Fibroblast of mammary gland (primary cell): ENCODE measurements at regions not wholly inside any gene's neighbourhood (a gene's known extent, or its start where the extent isn't known, plus 50 kb on each side); places are given as distances from the start of the nearest gene placed in this dataset.

Experiments
- DNase-seq: peaks from one replicate; pipeline ENCODE4 v3.0.0-alpha.2; 2010; ENCODE audit warnings: low read depth
- H3K4me3 ChIP-seq: 2 replicates; pipeline ENCODE4 v1.5.1; 2011; ENCODE audit warnings: low read depth, mild to moderate bottlenecking, low read length, moderate library complexity; ENCODE audit not compliant: control insufficient read depth
- TF ChIP-seq, protein P1 (sequence below): conservative IDR thresholded peaks from 2 replicates; pipeline ENCODE4 v1.5.1; 2011; ENCODE audit warnings: low read depth, low read length, inconsistent platforms; ENCODE audit not compliant: control insufficient read depth, insufficient read depth

DNA sequence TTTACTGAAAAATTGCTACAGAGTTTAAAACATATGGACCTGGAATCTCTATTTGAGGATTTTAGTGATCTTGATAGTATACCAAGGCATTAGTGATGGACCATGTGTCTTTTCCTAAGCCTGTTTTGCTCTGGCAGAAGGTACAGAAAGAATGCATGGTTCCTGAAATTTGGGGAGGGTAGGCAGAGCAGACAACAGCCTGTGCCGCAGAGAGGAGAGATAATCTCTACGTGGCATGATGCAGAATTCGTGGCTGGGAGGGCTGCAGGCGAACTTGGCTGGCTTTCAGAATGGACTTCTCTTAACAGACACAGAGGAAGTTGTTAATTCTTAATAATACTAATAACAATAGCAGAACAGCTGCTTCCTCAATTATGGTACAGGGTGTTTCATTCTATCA, 137.5 kb upstream of the FOXB1 start:
- no peak overlapping the region for H3K4me3 ChIP-seq
- TF ChIP-seq, protein P1, sequence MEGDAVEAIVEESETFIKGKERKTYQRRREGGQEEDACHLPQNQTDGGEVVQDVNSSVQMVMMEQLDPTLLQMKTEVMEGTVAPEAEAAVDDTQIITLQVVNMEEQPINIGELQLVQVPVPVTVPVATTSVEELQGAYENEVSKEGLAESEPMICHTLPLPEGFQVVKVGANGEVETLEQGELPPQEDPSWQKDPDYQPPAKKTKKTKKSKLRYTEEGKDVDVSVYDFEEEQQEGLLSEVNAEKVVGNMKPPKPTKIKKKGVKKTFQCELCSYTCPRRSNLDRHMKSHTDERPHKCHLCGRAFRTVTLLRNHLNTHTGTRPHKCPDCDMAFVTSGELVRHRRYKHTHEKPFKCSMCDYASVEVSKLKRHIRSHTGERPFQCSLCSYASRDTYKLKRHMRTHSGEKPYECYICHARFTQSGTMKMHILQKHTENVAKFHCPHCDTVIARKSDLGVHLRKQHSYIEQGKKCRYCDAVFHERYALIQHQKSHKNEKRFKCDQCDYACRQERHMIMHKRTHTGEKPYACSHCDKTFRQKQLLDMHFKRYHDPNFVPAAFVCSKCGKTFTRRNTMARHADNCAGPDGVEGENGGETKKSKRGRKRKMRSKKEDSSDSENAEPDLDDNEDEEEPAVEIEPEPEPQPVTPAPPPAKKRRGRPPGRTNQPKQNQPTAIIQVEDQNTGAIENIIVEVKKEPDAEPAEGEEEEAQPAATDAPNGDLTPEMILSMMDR: no peak

DNA sequence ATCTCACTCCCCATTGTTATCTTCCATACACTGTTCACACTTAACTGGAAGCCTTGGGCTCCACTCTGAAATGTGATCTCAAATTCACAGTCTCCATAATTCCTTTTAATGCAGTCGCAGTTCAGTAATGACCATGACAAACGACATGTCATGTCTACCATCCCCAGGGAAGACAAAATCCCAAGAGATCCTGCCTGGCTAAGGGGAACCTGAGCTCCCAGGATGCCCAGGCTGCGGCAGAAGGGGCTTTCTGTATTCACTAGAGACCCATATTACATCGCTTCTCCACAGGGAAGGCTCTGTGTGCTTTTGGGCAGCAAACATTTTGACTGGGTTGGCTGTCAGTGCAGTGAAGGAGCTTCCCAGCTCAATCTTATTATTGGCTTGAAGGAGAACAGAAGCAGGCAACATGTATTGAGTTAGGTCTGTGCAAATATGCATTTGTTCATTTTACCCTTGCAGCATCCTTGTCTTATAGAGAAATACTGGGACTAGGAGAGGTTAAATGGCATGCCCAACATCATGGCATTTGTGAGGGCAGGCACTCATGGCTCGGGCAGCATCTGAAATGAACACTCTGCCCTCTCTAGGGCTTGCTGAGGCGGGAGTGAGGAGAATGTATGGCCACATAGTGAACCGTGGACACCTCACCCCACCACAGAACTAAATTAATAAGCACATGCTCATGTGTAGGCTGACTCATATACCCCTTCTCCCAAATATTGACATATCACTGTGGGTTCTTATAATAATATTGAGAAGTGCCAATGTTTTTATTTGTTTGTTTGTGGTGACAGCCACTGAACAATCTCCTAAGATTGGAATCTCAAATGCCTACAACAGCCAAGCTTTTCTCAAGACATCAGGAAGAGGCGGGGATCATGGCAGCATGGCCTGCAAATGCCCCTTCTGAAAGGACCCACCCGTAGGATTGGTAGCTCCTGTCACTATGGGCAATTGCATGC, 141.6 kb upstream of the FOXB1 start:
- TF ChIP-seq, protein P1: no peak
- no peak for DNase-seq
- no peak overlapping the region for H3K4me3 ChIP-seq

More for the DNA sequence above, 137.5 kb upstream of the FOXB1 start:
- DNase-seq: no peak

DNA sequence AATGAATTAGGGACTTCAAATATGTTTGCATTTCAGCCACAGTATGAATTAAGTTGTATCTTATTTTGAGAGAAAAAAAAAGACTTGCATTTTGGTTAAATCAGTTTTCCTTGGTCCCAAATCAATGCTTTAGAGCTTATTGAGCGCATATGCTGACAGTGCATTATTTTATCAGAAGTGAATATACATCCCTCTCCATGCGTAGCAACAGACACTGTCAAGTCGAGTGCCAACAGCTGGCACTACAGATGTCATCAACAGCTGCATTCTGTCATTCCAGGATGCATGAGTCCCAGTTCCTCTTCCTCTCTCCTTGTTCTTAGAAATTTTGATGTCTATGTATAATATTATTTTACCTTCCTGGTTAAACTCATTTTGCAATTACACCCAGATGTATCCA, 156.1 kb upstream of the FOXB1 start:
- no peak for DNase-seq
- TF ChIP-seq, protein P1: no peak
- no peak overlapping the region for H3K4me3 ChIP-seq

DNA sequence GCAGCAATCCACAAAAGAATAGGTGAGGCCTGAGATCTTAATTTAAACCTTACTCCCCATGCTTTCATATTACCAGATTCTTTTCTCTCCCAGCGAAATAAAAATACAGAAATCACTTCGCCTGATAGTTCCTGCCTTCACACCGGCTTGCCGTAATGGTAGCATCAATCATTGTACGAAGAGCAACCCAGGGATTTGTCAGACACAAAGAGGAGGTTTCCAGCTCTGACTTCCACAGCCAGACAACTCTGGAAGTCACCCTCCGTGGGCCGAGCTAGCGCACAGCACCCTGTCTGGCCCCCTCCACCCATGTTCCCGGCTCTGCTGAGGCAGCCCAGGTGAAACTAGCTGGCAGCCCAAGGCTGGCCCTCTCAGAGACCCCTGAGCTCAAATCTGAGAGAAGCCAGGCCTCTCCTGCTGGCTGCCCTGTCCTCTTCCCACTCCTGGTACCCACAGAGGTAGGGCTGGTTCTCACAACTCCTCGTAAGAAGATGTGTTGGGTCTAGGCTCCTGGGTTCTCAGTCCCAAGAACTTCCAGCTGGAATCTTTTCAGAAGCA, 156.9 kb upstream of the BNIP2 start:
- H3K4me3 ChIP-seq: no peak overlapping the region
- TF ChIP-seq, protein P1: no peak
- DNase-seq: no peak

DNA sequence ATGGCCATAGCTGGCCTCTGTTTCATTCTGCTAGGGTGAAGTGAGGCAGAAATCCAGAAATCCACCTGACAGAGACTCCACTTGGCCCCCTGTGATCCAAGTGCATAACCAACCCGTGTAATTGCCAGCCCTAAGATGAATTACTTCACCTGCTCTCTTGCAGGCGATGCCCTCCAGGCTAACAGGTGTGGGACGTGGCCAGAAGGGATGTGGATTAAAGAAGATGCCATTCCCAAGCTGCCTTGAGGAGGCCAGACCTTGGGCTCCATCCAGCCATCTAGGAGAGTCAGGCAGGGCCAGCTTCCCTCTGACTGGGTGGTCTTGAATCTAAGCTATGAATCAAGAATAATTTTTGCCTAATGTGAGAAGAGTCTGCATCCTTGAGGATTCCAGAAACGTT, 154.5 kb upstream of the BNIP2 start:
- no peak overlapping the region for H3K4me3 ChIP-seq
- TF ChIP-seq, protein P1: no peak
- DNase-seq: no peak

DNA sequence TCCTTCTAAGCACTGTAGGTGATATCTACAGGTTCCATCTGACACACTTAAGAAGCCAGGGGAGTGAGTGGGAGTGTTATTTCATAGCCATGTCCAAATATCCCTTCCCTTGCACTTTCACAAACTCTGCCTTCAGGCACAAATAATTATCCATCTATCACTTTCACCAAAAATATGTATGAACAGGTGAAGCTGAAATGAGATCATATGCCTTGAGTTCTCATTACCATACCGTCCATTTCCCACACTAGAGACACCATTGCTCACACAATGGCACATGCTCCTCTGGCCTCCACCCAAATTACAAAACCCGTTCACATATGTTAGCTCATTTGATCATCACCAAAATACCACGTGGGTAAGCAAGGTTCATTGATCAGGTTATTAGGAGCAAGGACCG, 151.9 kb upstream of the BNIP2 start:
- no peak overlapping the region for H3K4me3 ChIP-seq
- DNase-seq: no peak
- TF ChIP-seq, protein P1: no peak

DNA sequence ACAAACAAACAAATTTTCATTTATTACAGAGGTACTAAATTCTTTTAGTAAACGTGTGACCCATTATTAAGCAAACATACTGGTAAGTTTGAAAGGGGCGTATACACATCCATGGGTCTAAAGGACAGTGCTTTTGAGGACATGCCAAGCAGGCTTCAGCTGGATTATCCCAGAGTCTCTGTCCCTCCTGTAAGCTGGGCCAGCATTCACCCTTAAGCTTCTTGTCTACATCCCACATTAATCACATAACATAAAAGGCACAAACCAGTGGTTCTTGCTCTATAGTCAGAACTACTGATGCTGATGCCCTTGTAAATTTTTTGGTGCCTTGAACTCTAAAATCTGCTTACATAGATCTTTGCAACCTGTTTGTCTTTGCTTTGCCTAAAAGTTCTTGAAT, 150.8 kb upstream of the BNIP2 start:
- no peak for DNase-seq
- no peak overlapping the region for H3K4me3 ChIP-seq
- TF ChIP-seq, protein P1: no peak
